Endothelial cell (in vitro differentiated cells): ENCODE measurements at regions not wholly inside any gene's neighbourhood (a gene's known extent, or its start where the extent isn't known, plus 50 kb on each side); places are given as distances from the start of the nearest gene placed in this dataset.

Experiments
- DNase-seq: peaks from one replicate; pipeline ENCODE4 v3.0.0; 2021; ENCODE audit warnings: low spot score
- H3K27ac Mint-ChIP-seq: one replicate; pipeline ENCODE4 v1.8.0; 2021; ENCODE audit warnings: mixed read lengths, inconsistent platforms; ENCODE audit not compliant: unreplicated experiment
- H3K27me3 Mint-ChIP-seq: one replicate; pipeline ENCODE4 v1.8.0; 2021; ENCODE audit warnings: mild to moderate bottlenecking, moderate library complexity, mixed read lengths, inconsistent platforms; ENCODE audit not compliant: unreplicated experiment
- H3K36me3 Mint-ChIP-seq: one replicate; pipeline ENCODE4 v1.8.0; 2021; ENCODE audit warnings: mild to moderate bottlenecking, low read depth, mixed read lengths, inconsistent platforms; ENCODE audit not compliant: unreplicated experiment
- H3K4me1 Mint-ChIP-seq: one replicate; pipeline ENCODE4 v1.8.0; 2021; ENCODE audit warnings: mild to moderate bottlenecking, mixed read lengths, inconsistent platforms; ENCODE audit not compliant: unreplicated experiment
- H3K4me3 Mint-ChIP-seq: one replicate; pipeline ENCODE4 v1.8.0; 2021; ENCODE audit warnings: mild to moderate bottlenecking, mixed read lengths, inconsistent platforms; ENCODE audit not compliant: unreplicated experiment
- H3K9me3 Mint-ChIP-seq: one replicate; pipeline ENCODE4 v1.8.0; 2021; ENCODE audit warnings: mixed read lengths, inconsistent platforms; ENCODE audit not compliant: unreplicated experiment
- CTCF ChIP-seq: fragments of 200-600 bp; sonication (generic); IDR thresholded peaks from one replicate; pipeline ENCODE4 v1.5.0; 2021; ENCODE audit warnings: antibody characterized with exemption; ENCODE audit not compliant: unreplicated experiment

- H3K4me3 Mint-ChIP-seq, result no peak overlapping the region
- H3K4me1 Mint-ChIP-seq, result peaks cover 5% of the 10 kb centered on the region
- H3K27me3 Mint-ChIP-seq, result no peaks in the 10 kb centered on the region
- DNase-seq, result no peak
- no peaks in the 10 kb centered on the region for H3K36me3 Mint-ChIP-seq
- no peak overlapping the region for H3K27ac Mint-ChIP-seq
- no peak for TF ChIP-seq CTCF
- H3K9me3 Mint-ChIP-seq, result no peaks in the 10 kb centered on the region
Measured at GRCh38 chr1:209509039-209509438, 74.5 kb upstream of the CAMK1G start.

GRCh38 chr1:209510063-209510462 lies 73.5 kb upstream of the CAMK1G start:
- no peaks in the 10 kb centered on the region for H3K36me3 Mint-ChIP-seq
- no peak for TF ChIP-seq CTCF
- H3K27ac Mint-ChIP-seq, result no peak overlapping the region
- H3K27me3 Mint-ChIP-seq, result peaks cover 3% of the 10 kb centered on the region
- H3K4me1 Mint-ChIP-seq, result peaks cover 4% of the 10 kb centered on the region
- H3K4me3 Mint-ChIP-seq, result no peak overlapping the region
- H3K9me3 Mint-ChIP-seq, result no peaks in the 10 kb centered on the region
- no peak for DNase-seq

GRCh38 chr1:209511169-209511568 lies 72.3 kb upstream of the CAMK1G start:
- DNase-seq, result no peak
- TF ChIP-seq CTCF, result no peak
- H3K36me3 Mint-ChIP-seq, result no peaks in the 10 kb centered on the region
- H3K4me3 Mint-ChIP-seq, result no peak overlapping the region
- H3K4me1 Mint-ChIP-seq, result no peaks in the 10 kb centered on the region
- H3K27me3 Mint-ChIP-seq, result peaks cover 3% of the 10 kb centered on the region
- no peak overlapping the region for H3K27ac Mint-ChIP-seq
- H3K9me3 Mint-ChIP-seq, result no peaks in the 10 kb centered on the region

GRCh38 chr1:209512821-209513220 lies 70.7 kb upstream of the CAMK1G start:
- no peak for DNase-seq
- Mint-ChIP-seq H3K27ac (no peak overlapping the region), H3K9me3 (no peaks in the 10 kb centered on the region), H3K4me3 (no peak overlapping the region), H3K4me1 (no peaks in the 10 kb centered on the region), H3K27me3 (peaks cover 3% of the 10 kb centered on the region), H3K36me3 (no peaks in the 10 kb centered on the region)
- TF ChIP-seq CTCF, result no peak

- peaks cover 3% of the 10 kb centered on the region for H3K27me3 Mint-ChIP-seq
- H3K9me3 Mint-ChIP-seq, result no peaks in the 10 kb centered on the region
- no peaks in the 10 kb centered on the region for H3K4me1 Mint-ChIP-seq
- peak; percentile 20 for DNase-seq
- peak; percentile 63 for TF ChIP-seq CTCF
- H3K27ac Mint-ChIP-seq, result no peak overlapping the region
- H3K36me3 Mint-ChIP-seq, result no peaks in the 10 kb centered on the region
- H3K4me3 Mint-ChIP-seq, result no peak overlapping the region
Measured at GRCh38 chr1:209513226-209513625, 70.3 kb upstream of the CAMK1G start.
